GM12864 (cell line): ENCODE measurements at regions not wholly inside any gene's neighbourhood (a gene's known extent, or its start where the extent isn't known, plus 50 kb on each side); places are given as distances from the start of the nearest gene placed in this dataset.

Experiments
- DNase-seq: peaks from one replicate; pipeline ENCODE4 v3.0.0-alpha.2; 2011; ENCODE audit warnings: low read depth
- H3K4me3 ChIP-seq: 2 replicates; pipeline ENCODE4 v1.5.1; 2011; ENCODE audit warnings: mild to moderate bottlenecking, low read depth, low read length, control low read depth
- CTCF ChIP-seq: IDR thresholded peaks from 2 replicates; pipeline ENCODE4 v1.5.1; 2011; ENCODE audit warnings: low read depth, mild to moderate bottlenecking, moderate library complexity, low read length, control low read depth, inconsistent platforms; ENCODE audit errors: missing control alignments

- TF ChIP-seq CTCF: no peak
- no peak for DNase-seq
- no peak overlapping the region for H3K4me3 ChIP-seq
These were observed 70.8 kb upstream of the PCDH20 start for GRCh38 chr13:61486496-61486895.

GRCh38 chr13:61485128-61485765 lies 69.6 kb upstream of the PCDH20 start:
- H3K4me3 ChIP-seq: no peak overlapping the region
- no peak for DNase-seq
- no peak for TF ChIP-seq CTCF

- no peak for TF ChIP-seq CTCF
- no peak overlapping the region for H3K4me3 ChIP-seq
- DNase-seq: no peak
These were observed 62.0 kb upstream of the PCDH20 start for GRCh38 chr13:61477619-61478018.

- H3K4me3 ChIP-seq: no peak overlapping the region
- no peak for TF ChIP-seq CTCF
- no peak for DNase-seq
These were observed 55.1 kb upstream of the PCDH20 start for GRCh38 chr13:61470786-61471185.

GRCh38 chr13:61466280-61466679 lies 50.6 kb upstream of the PCDH20 start:
- DNase-seq: no peak
- TF ChIP-seq CTCF: no peak
- H3K4me3 ChIP-seq: no peak overlapping the region
